Spleen (tissue), 11 donors: ENCODE measurements at regions not wholly inside any gene's neighbourhood (a gene's known extent, or its start where the extent isn't known, plus 50 kb on each side); places are given as distances from the start of the nearest gene placed in this dataset.

ENCODE experiments used
- DNase-seq: peaks from one replicate; pipeline ENCODE4 v3.0.0-alpha.2; 2020
- H3K27ac ChIP-seq, 8 donors: fragments of 200-600 bp; sonication (generic) in 7 of 8; 1 replicate in 4 of 8; 2 replicates in 4 of 8; pipeline versions ENCODE4 v1.5.0 to v1.8.0; 2016 to 2021; ENCODE audit warnings: inconsistent platforms in 4 of 8, mild to moderate bottlenecking in 4 of 8, moderate library complexity in 1 of 8
- H3K27me3 ChIP-seq, 7 donors: fragments of 200-600 bp; sonication (generic) in 6 of 7; replicated peaks in 1 of 7; 1 replicate in 4 of 7; 2 replicates in 3 of 7; pipeline versions ENCODE4 v1.5.0 to v1.8.0; 2016 to 2021; ENCODE audit warnings: inconsistent platforms in 3 of 7, mild to moderate bottlenecking in 1 of 7
- H3K36me3 ChIP-seq, 6 donors: fragments of 200-600 bp; sonication (generic) in 5 of 6; 1 replicate in 4 of 6; 2 replicates in 2 of 6; pipeline versions ENCODE4 v1.5.0 to v1.8.0; 2016 to 2021; ENCODE audit warnings: inconsistent platforms in 2 of 6
- H3K4me1 ChIP-seq, 6 donors: fragments of 200-600 bp; sonication (generic) in 5 of 6; 1 replicate in 3 of 6; 2 replicates in 3 of 6; pipeline versions ENCODE4 v1.5.0 to v1.8.0; 2016 to 2021; ENCODE audit warnings: inconsistent platforms in 3 of 6
- H3K4me3 ChIP-seq, 8 donors: fragments of 200-600 bp; sonication (generic) in 7 of 8; 1 replicate in 4 of 8; 2 replicates in 4 of 8; pipeline versions ENCODE4 v1.5.0 to v1.8.0; 2016 to 2021; ENCODE audit warnings: inconsistent platforms in 4 of 8, mild to moderate bottlenecking in 4 of 8, moderate library complexity in 2 of 8
- H3K9me3 ChIP-seq, 8 donors: fragments of 200-600 bp; sonication (generic) in 7 of 8; 1 replicate in 4 of 8; 2 replicates in 4 of 8; pipeline versions ENCODE4 v1.5.0 to v1.8.0; 2016 to 2021; ENCODE audit warnings: inconsistent platforms in 4 of 8
- CTCF ChIP-seq, 11 experiments: fragments of 200-600 bp in 7 of 11; fragments of 450-650 bp in 4 of 11; sonication (generic) in 4 of 11; IDR thresholded peaks in 8 of 11; conservative IDR thresholded peaks in 3 of 11; 1 replicate in 7 of 11; 2 replicates in 4 of 11; pipeline versions ENCODE4 v1.4.0 to v1.8.0; 2016 to 2021; ENCODE audit warnings: antibody characterized with exemption in 11 of 11, inconsistent platforms in 4 of 11, mild to moderate bottlenecking in 1 of 11
- POLR2A ChIP-seq, 3 donors: fragments of 450-650 bp; IDR thresholded peaks; one replicate each; pipeline ENCODE4 v1.5.1; 2017; ENCODE audit warnings: antibody characterized with exemption in 3 of 3, mild to moderate bottlenecking in 1 of 3
- POLR2AphosphoS5 ChIP-seq, 3 donors: sonication (generic); formaldehyde crosslinking; IDR thresholded peaks; one replicate each; pipeline ENCODE4 v1.5.1; 2017; ENCODE audit warnings: antibody characterized with exemption in 3 of 3
- WGBS, 5 donors: extraction: QIAGEN DNeasy Blood & Tissue Kit in 3 of 5; methylation state at CpG; one replicate each; pipeline versions ENCODE4 v1.1.5 to v1.1.7; 2013 to 2018; 5-methylcytosine and 5-hydroxymethylcytosine counted together
- intact Hi-C: fragments of 100-400 bp; cut with DNase I; formaldehyde crosslinking; loops from one replicate; pipeline ENCODE4 v1.15.0; 2023; ENCODE audit warnings: low total_unique reads
- donor health status: healthy with polysubstance abuse.
- donor health status: DM: no; HTN: no; CAD: no; lungs with moderate emphysema.
- donor health status: DM: no; HTN: no; CAD: no.
- donor health status: Bipolar disorder and iron deficiency.
- donor health status: healthy.
- donor health status: DM: no; HTN: no; CAD: no.
- donor health status: DM: yes; HTN: yes; CAD: no.

- intact Hi-C loops, result no loop called here
- H3K4me1 ChIP-seq, result no peaks in the 10 kb centered on the region
- no peaks in the 10 kb centered on the region for H3K27me3 ChIP-seq
- WGBS, 5 donors, result 45 to 86% (median 76%) methylated on average over 3 of the region's 3 CpGs
- no peak overlapping the region for H3K4me3 ChIP-seq
- H3K36me3 ChIP-seq, result no peaks in the 10 kb centered on the region
- DNase-seq, result no peak
- H3K27ac ChIP-seq, result no peak overlapping the region
- no peaks in the 10 kb centered on the region for H3K9me3 ChIP-seq
- TF ChIP-seq CTCF (IDR thresholded peaks at IDR 0.05 in 8 of 11, conservative IDR thresholded peaks at IDR 0.05 in 3 of 11) (no peak), POLR2A (IDR thresholded peaks at IDR 0.05) (no peak), POLR2AphosphoS5 (IDR thresholded peaks at IDR 0.05) (no peak)
Measured at GRCh38 chr2:128988326-128988725, 669.7 kb upstream of the HS6ST1 start.

GRCh38 chr2:128988967-128989366, 670.3 kb upstream of the HS6ST1 start:
- intact Hi-C loops, result no loop called here
- H3K4me1 ChIP-seq, result no peaks in the 10 kb centered on the region
- TF ChIP-seq POLR2AphosphoS5 (IDR thresholded peaks at IDR 0.05) (no peak), CTCF (IDR thresholded peaks at IDR 0.05 in 8 of 11, conservative IDR thresholded peaks at IDR 0.05 in 3 of 11) (no peak), POLR2A (IDR thresholded peaks at IDR 0.05) (no peak)
- no peak for DNase-seq
- H3K4me3 ChIP-seq, result no peak overlapping the region
- no peaks in the 10 kb centered on the region for H3K9me3 ChIP-seq
- H3K27ac ChIP-seq, result no peak overlapping the region
- 81 to 89% (median 86%) methylated on average over 6 of the region's 6 CpGs for WGBS, 5 donors
- H3K27me3 ChIP-seq, result no peaks in the 10 kb centered on the region
- no peaks in the 10 kb centered on the region for H3K36me3 ChIP-seq

- intact Hi-C loops, result no loop called here
- H3K9me3 ChIP-seq, result no peaks in the 10 kb centered on the region
- H3K27me3 ChIP-seq, result no peaks in the 10 kb centered on the region
- 91 to 96% (median 93%) methylated on average over 4 of the region's 4 CpGs for WGBS, 5 donors
- DNase-seq, result no peak
- H3K36me3 ChIP-seq, result no peaks in the 10 kb centered on the region
- H3K4me3 ChIP-seq, result no peak overlapping the region
- no peak overlapping the region for H3K27ac ChIP-seq
- no peak for TF ChIP-seq POLR2AphosphoS5 (IDR thresholded peaks at IDR 0.05)
- no peak for TF ChIP-seq CTCF (IDR thresholded peaks at IDR 0.05 in 8 of 11, conservative IDR thresholded peaks at IDR 0.05 in 3 of 11)
- TF ChIP-seq POLR2A (IDR thresholded peaks at IDR 0.05), result no peak
- no peaks in the 10 kb centered on the region for H3K4me1 ChIP-seq
Measured at GRCh38 chr2:128995086-128995485, 676.4 kb upstream of the HS6ST1 start.

GRCh38 chr2:128996078-128996477, 677.4 kb upstream of the HS6ST1 start:
- Histone ChIP-seq H3K27me3 (no peaks in the 10 kb centered on the region), H3K9me3 (no peaks in the 10 kb centered on the region), H3K36me3 (no peaks in the 10 kb centered on the region), H3K27ac (no peak overlapping the region), H3K4me1 (no peaks in the 10 kb centered on the region), H3K4me3 (no peak overlapping the region)
- no peak for DNase-seq
- intact Hi-C loops, result no loop called here
- no peak for TF ChIP-seq POLR2AphosphoS5 (IDR thresholded peaks at IDR 0.05)
- no peak for TF ChIP-seq POLR2A (IDR thresholded peaks at IDR 0.05)
- TF ChIP-seq CTCF (IDR thresholded peaks at IDR 0.05 in 8 of 11, conservative IDR thresholded peaks at IDR 0.05 in 3 of 11), result no peak
- WGBS, 5 donors, result 82 to 92% (median 87%) methylated on average over 4 of the region's 4 CpGs
